C4-2B (cell line): ENCODE measurements at regions not wholly inside any gene's neighbourhood (a gene's known extent, or its start where the extent isn't known, plus 50 kb on each side); places are given as distances from the start of the nearest gene placed in this dataset.

Experiments
- CTCF ChIP-seq: fragments of 450-650 bp; conservative IDR thresholded peaks from 2 replicates; pipeline ENCODE4 v1.5.1; 2017; ENCODE audit warnings: mild to moderate bottlenecking
- ZFX ChIP-seq: fragments of 450-650 bp; IDR thresholded peaks from 2 replicates; pipeline ENCODE4 v1.6.1; 2017

DNA sequence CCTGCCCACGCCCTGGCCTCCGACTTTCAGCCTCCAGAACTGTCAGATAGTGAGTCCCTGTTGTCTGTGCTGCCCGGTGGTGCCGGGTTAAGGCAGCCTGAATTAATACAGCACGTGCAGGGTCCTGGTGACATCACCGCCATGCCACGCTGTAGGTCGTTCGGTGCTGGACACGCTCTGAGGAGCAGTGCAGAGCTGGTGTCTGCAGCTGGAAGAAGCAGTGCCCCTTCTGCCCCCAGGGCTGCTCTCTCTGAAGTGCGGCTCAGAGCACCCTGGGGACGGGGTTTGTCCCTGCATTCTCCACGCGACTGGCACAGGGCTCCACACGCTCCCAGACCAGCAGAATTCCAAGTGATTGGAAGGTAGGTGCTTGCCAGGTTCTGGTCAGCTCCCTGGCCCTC, 831.5 kb downstream of the TBC1D22A start:
- TF ChIP-seq CTCF (no peak), ZFX (no peak)
